ENCODE measurements at regions not wholly inside any gene's neighbourhood (a gene's known extent, or its start where the extent isn't known, plus 50 kb on each side); places are given as distances from the start of the nearest gene placed in this dataset.

DNA sequence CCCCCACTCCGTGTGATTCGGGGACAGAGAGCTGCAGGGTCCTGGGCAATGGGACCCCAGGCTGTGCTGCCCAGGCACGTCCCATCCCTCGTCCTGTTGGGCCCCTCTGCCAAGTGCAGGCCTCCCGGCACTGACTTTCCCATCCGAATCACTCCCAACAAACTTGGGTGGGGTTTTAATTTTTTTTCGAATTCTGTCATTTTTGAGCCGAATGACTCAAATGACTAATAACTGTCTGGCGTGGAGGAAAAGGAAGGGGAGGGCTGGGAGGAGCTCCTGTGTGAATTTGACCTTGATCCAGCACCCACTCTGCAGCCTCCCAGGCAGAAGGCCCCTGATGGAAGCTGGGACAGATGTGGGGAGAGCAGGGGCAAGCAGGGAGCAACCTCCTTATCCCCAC is 1173.2 kb downstream of the BRD1 start:
- no peak for TF ChIP-seq TOX (CRISPR knock-in tag; IDR thresholded peaks at IDR 0.05; ENCODE audit: borderline replicate concordance)
- no peak for TF ChIP-seq ZFP30 (CRISPR knock-in tag; IDR thresholded peaks at IDR 0.05)
- TF ChIP-seq CSDC2 (CRISPR knock-in tag; IDR thresholded peaks at IDR 0.05) = no peak
- TF ChIP-seq ZC3H10 (CRISPR knock-in tag; IDR thresholded peaks at IDR 0.05) = no peak
- no peak for TF ChIP-seq RARB (CRISPR knock-in tag; IDR thresholded peaks at IDR 0.05)
- TF ChIP-seq ARNTL (CRISPR knock-in tag; IDR thresholded peaks at IDR 0.05; ENCODE audit: borderline replicate concordance, low read depth) = no peak
- no peak for ATAC-seq

- no peak for TF ChIP-seq POU6F1 (CRISPR knock-in tag; IDR thresholded peaks at IDR 0.05; ENCODE audit: borderline replicate concordance, low read depth)
- no peak for ATAC-seq
These were observed 1173.7 kb downstream of the BRD1 start for GRCh38 chr22:48653929-48654328.

DNA sequence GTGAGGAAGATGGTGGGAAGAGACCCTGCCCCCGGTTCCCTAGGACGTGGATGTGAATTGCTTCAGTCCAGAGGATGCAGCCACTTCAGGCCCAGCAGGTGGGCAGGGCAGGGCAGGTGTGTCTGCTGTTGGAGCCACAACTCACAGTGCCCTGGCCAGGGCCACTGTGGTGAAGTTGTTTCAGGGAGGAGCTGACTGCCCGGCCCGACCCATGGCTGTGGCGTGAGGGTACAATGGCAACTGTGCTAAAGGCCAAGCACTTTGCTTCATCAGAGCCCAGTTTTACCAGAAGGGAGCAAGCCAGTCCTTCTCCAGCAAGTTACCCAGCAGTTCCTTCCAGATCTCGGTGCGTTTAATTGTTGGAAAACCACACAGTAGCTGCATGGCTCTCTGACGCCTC is 1174.4 kb downstream of the BRD1 start:
- TF ChIP-seq PATZ1 (CRISPR knock-in tag; IDR thresholded peaks at IDR 0.05; ENCODE audit: borderline replicate concordance) = no peak
- TF ChIP-seq, protein P1, sequence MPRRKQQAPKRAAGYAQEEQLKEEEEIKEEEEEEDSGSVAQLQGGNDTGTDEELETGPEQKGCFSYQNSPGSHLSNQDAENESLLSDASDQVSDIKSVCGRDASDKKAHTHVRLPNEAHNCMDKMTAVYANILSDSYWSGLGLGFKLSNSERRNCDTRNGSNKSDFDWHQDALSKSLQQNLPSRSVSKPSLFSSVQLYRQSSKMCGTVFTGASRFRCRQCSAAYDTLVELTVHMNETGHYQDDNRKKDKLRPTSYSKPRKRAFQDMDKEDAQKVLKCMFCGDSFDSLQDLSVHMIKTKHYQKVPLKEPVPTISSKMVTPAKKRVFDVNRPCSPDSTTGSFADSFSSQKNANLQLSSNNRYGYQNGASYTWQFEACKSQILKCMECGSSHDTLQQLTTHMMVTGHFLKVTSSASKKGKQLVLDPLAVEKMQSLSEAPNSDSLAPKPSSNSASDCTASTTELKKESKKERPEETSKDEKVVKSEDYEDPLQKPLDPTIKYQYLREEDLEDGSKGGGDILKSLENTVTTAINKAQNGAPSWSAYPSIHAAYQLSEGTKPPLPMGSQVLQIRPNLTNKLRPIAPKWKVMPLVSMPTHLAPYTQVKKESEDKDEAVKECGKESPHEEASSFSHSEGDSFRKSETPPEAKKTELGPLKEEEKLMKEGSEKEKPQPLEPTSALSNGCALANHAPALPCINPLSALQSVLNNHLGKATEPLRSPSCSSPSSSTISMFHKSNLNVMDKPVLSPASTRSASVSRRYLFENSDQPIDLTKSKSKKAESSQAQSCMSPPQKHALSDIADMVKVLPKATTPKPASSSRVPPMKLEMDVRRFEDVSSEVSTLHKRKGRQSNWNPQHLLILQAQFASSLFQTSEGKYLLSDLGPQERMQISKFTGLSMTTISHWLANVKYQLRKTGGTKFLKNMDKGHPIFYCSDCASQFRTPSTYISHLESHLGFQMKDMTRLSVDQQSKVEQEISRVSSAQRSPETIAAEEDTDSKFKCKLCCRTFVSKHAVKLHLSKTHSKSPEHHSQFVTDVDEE (CRISPR knock-in tag; IDR thresholded peaks at IDR 0.05) = no peak
- no peak for TF ChIP-seq POU6F1 (CRISPR knock-in tag; IDR thresholded peaks at IDR 0.05; ENCODE audit: borderline replicate concordance, low read depth)
- TF ChIP-seq CSDC2 (CRISPR knock-in tag; IDR thresholded peaks at IDR 0.05) = no peak
- TF ChIP-seq GLIS3 (CRISPR knock-in tag; IDR thresholded peaks at IDR 0.05) = no peak
- TF ChIP-seq CREB5 (CRISPR knock-in tag; IDR thresholded peaks at IDR 0.05; ENCODE audit: low read depth) = no peak
- TF ChIP-seq ZC3H10 (CRISPR knock-in tag; IDR thresholded peaks at IDR 0.05) = no peak
- no peak for TF ChIP-seq TCF4 (CRISPR knock-in tag; IDR thresholded peaks at IDR 0.05; ENCODE audit: borderline replicate concordance)
- no peak for TF ChIP-seq RARB (CRISPR knock-in tag; IDR thresholded peaks at IDR 0.05)
- no peak for TF ChIP-seq BACH2 (CRISPR knock-in tag; IDR thresholded peaks at IDR 0.05; ENCODE audit: borderline replicate concordance)
- no peak for TF ChIP-seq ESRRG (CRISPR knock-in tag; IDR thresholded peaks at IDR 0.05)
- no peak for TF ChIP-seq OSR1 (CRISPR knock-in tag; IDR thresholded peaks at IDR 0.05)
- no peak for TF ChIP-seq ISL1 (CRISPR knock-in tag; IDR thresholded peaks at IDR 0.05)
- no peak for TF ChIP-seq ZNF8 (CRISPR knock-in tag; IDR thresholded peaks at IDR 0.05)
- TF ChIP-seq ZFP3 (CRISPR knock-in tag; IDR thresholded peaks at IDR 0.05) = no peak
- TF ChIP-seq SNAI2 (CRISPR knock-in tag; IDR thresholded peaks at IDR 0.05) = no peak
- no peak for TF ChIP-seq CSRNP3 (CRISPR knock-in tag; IDR thresholded peaks at IDR 0.05)
- ATAC-seq = no peak

Measured in SK-N-SH treated with all-trans-retinoic acid at 6 μM for 48 hours (cell line).